ENCODE measurements at regions not wholly inside any gene's neighbourhood (a gene's known extent, or its start where the extent isn't known, plus 50 kb on each side); places are given as distances from the start of the nearest gene placed in this dataset.

DNA sequence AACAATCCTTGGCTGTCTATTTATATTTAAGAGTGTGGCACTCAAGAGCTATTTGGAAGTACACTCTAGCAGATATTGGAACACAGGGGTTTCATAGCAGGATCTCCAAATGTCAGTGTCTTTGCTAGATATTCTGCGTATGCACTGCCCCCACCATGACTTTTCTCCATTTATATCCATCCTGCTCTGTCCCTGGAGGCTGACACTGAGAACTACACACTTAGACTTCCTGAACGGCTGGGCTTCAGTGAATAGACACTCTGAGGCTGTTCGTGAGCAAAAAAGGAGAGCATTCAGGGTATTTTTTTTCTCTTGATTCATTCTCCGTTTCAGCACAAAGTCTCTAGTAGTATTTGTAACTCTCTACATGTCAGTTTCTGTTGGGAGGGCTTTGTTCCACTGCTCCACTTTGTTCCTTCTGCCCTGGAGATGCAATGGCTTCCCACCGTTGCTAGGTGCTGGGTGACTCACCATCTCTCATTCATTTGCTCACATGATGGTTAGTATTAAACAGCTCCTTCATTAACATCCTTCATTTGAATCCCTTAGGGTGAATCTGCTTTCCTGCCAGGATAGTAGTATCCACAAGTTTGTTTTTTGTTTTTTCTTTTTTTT, 155.9 kb upstream of the SLC13A1 start:
- no peak for TF ChIP-seq EP300 (IDR thresholded peaks at IDR 0.05)
- TF ChIP-seq, protein P1, sequence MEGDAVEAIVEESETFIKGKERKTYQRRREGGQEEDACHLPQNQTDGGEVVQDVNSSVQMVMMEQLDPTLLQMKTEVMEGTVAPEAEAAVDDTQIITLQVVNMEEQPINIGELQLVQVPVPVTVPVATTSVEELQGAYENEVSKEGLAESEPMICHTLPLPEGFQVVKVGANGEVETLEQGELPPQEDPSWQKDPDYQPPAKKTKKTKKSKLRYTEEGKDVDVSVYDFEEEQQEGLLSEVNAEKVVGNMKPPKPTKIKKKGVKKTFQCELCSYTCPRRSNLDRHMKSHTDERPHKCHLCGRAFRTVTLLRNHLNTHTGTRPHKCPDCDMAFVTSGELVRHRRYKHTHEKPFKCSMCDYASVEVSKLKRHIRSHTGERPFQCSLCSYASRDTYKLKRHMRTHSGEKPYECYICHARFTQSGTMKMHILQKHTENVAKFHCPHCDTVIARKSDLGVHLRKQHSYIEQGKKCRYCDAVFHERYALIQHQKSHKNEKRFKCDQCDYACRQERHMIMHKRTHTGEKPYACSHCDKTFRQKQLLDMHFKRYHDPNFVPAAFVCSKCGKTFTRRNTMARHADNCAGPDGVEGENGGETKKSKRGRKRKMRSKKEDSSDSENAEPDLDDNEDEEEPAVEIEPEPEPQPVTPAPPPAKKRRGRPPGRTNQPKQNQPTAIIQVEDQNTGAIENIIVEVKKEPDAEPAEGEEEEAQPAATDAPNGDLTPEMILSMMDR (IDR thresholded peaks at IDR 0.05), result no peak
